Parathyroid adenoma (tissue), 2 donors: ENCODE measurements at regions not wholly inside any gene's neighbourhood (a gene's known extent, or its start where the extent isn't known, plus 50 kb on each side); places are given as distances from the start of the nearest gene placed in this dataset.

Experiments
- H2AFZ ChIP-seq: fragments of 300-600 bp; sonication (generic); one replicate; pipeline ENCODE4 v1.7.0; 2017; ENCODE audit warnings: antibody characterized with exemption, mild to moderate bottlenecking
- H3K27ac ChIP-seq: fragments of 300-600 bp; sonication (generic); one replicate; pipeline ENCODE4 v1.7.0; 2017
- H3K27me3 ChIP-seq: fragments of 300-600 bp; sonication (generic); one replicate; pipeline ENCODE4 v1.7.0; 2017; ENCODE audit warnings: low read length; ENCODE audit not compliant: control insufficient read depth, insufficient read depth
- H3K36me3 ChIP-seq: fragments of 300-600 bp; sonication (generic); one replicate; pipeline ENCODE4 v1.7.0; 2017; ENCODE audit warnings: low read length; ENCODE audit not compliant: control insufficient read depth, insufficient read depth
- H3K4me1 ChIP-seq: fragments of 300-600 bp; sonication (generic); one replicate; pipeline ENCODE4 v1.7.0; 2017; ENCODE audit warnings: control low read depth
- H3K4me2 ChIP-seq: fragments of 300-600 bp; sonication (generic); one replicate; pipeline ENCODE4 v1.7.0; 2017; ENCODE audit warnings: low read length
- H3K4me3 ChIP-seq: fragments of 300-600 bp; sonication (generic); one replicate; pipeline ENCODE4 v1.7.0; 2017; ENCODE audit warnings: low read depth, low read length
- H3K79me2 ChIP-seq: fragments of 300-600 bp; sonication (generic); one replicate; pipeline ENCODE4 v1.7.0; 2017; ENCODE audit warnings: control low read depth
- H3K9ac ChIP-seq: fragments of 300-600 bp; sonication (generic); one replicate; pipeline ENCODE4 v1.7.0; 2017; ENCODE audit warnings: mild to moderate bottlenecking
- H3K9me3 ChIP-seq: fragments of 300-600 bp; sonication (generic); one replicate; pipeline ENCODE4 v1.7.0; 2017; ENCODE audit warnings: low read length; ENCODE audit not compliant: control insufficient read depth
- TF ChIP-seq, protein P1 (sequence below): fragments of 300-600 bp; sonication (generic); IDR thresholded peaks from one replicate; pipeline ENCODE4 v1.7.0; 2017; ENCODE audit warnings: antibody characterized with exemption, mild to moderate bottlenecking
- donor health status: primary hyperparathyroidism.

DNA sequence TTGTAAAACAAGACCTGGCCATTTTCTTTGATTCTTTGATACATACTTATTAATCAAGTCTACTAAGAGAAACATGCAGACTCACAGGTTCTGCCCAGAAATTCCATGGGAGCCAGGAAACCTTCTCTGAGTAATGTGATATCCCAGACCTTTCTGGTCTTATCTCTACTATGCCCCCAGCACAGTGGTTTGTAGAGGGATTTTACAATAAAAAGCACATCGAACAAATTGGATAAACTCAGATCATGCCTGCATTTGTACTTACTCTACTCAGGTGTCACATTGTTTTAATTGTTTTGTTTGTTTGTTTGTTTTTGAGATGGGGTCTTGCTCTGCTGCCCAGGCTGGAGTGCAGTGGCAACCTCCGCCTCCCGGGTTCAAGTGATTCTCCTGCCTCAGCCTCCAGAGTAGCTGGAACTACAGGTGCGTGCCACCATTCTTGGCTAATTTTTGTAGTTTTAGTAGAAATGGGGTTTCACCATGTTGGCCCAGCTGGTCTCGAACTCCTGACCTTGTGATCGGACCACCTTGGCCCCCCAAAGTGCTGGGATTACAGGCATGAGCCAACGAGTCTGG lies 179.5 kb downstream of the ZNF608 start:
- Histone ChIP-seq H3K4me1 (no peaks in the 10 kb centered on the region), H3K36me3 (no peaks in the 10 kb centered on the region), H3K9ac (no peak overlapping the region), H3K9me3 (no peaks in the 10 kb centered on the region), H2AFZ (no peak overlapping the region), H3K27ac (no peak overlapping the region), H3K27me3 (no peaks in the 10 kb centered on the region), H3K4me2 (no peak overlapping the region), H3K79me2 (no peaks in the 10 kb centered on the region), H3K4me3 (no peak overlapping the region)
- TF ChIP-seq, protein P1, sequence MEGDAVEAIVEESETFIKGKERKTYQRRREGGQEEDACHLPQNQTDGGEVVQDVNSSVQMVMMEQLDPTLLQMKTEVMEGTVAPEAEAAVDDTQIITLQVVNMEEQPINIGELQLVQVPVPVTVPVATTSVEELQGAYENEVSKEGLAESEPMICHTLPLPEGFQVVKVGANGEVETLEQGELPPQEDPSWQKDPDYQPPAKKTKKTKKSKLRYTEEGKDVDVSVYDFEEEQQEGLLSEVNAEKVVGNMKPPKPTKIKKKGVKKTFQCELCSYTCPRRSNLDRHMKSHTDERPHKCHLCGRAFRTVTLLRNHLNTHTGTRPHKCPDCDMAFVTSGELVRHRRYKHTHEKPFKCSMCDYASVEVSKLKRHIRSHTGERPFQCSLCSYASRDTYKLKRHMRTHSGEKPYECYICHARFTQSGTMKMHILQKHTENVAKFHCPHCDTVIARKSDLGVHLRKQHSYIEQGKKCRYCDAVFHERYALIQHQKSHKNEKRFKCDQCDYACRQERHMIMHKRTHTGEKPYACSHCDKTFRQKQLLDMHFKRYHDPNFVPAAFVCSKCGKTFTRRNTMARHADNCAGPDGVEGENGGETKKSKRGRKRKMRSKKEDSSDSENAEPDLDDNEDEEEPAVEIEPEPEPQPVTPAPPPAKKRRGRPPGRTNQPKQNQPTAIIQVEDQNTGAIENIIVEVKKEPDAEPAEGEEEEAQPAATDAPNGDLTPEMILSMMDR, result no peak

DNA sequence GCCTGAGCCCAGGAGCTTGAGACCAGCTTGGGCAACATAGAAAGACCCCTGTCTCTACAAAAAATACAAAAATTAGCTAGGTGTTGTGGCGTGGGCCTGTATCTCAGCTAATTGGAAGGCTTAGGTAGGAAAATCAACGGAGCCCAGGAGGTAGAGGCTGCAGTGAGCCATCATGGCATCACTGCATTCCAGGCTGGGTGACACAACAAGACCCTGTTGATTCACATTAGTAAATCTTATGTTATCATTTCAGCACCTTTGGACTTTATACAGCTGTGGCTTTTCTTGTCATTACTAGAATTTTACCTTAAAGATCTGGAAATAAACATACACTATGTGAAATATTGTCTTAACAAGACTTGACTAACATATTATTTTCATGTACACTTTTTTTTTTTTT lies 185.0 kb downstream of the ZNF608 start:
- Histone ChIP-seq H3K27ac (no peak overlapping the region), H3K79me2 (no peaks in the 10 kb centered on the region), H3K4me3 (no peak overlapping the region), H3K36me3 (no peaks in the 10 kb centered on the region), H2AFZ (no peak overlapping the region), H3K4me1 (no peaks in the 10 kb centered on the region), H3K27me3 (no peaks in the 10 kb centered on the region), H3K4me2 (no peak overlapping the region), H3K9me3 (no peaks in the 10 kb centered on the region), H3K9ac (no peak overlapping the region)
- TF ChIP-seq, protein P1, result no peak

DNA sequence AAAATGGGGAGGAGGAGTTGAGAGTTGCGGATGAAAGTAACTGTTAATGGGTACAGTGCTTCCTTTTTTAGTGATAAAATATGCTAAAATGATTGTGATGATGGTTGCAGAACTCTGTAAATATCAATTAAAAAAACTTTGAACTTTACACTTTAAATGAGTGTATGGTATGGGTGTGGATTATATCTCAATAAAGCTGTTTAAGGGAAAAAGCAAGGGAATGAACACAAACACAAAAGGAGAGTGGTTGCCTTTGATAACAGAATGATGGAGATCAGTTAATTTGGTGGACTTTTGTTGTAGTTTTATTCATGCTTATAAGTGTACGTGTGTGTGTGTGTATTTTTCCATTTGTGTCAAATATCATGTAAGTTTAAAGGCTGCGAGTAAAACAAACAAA lies 186.1 kb downstream of the ZNF608 start:
- no peaks in the 10 kb centered on the region for H3K9me3 ChIP-seq

DNA sequence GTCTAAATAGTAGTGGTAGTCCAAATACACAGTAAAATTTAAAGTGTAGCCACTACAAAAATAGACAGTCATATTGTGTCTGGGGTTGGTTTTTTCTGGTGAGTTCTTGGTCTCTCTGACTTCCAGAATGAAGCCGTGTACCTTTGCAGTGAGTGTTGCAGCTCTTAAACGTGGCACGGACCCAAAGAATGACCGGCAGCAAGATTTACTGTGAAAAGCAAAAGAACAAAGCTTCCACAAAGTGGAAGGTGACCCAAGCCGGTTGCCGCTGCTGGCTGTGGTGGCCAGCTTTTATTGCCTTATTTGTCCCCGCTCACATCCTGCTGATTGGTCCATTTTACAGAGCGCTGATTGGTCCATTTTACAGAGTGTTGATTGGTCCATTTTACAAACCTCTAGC lies 188.7 kb downstream of the ZNF608 start:
- H3K4me3 ChIP-seq, result no peak overlapping the region
- no peak overlapping the region for H3K4me2 ChIP-seq

More for the DNA sequence above, 186.1 kb downstream of the ZNF608 start:
- Histone ChIP-seq H3K36me3 (no peaks in the 10 kb centered on the region), H3K9ac (no peak overlapping the region), H3K4me2 (no peak overlapping the region), H3K4me1 (no peaks in the 10 kb centered on the region), H3K27me3 (no peaks in the 10 kb centered on the region), H3K79me2 (no peaks in the 10 kb centered on the region), H2AFZ (no peak overlapping the region), H3K4me3 (no peak overlapping the region), H3K27ac (no peak overlapping the region)
- TF ChIP-seq, protein P1, result no peak

More for the DNA sequence above, 188.7 kb downstream of the ZNF608 start:
- H3K27me3 ChIP-seq, result no peaks in the 10 kb centered on the region
- no peaks in the 10 kb centered on the region for H3K36me3 ChIP-seq
- H3K4me1 ChIP-seq, result no peaks in the 10 kb centered on the region
- H3K9me3 ChIP-seq, result no peaks in the 10 kb centered on the region
- no peak overlapping the region for H3K27ac ChIP-seq
- H3K79me2 ChIP-seq, result no peaks in the 10 kb centered on the region
- no peak overlapping the region for H3K9ac ChIP-seq
- no peak overlapping the region for H2AFZ ChIP-seq
- TF ChIP-seq, protein P1, result no peak
